NCI-H345 treated with DMSO at 0.1 percent for 48 hours (cell line): ENCODE measurements at regions not wholly inside any gene's neighbourhood (a gene's known extent, or its start where the extent isn't known, plus 50 kb on each side); places are given as distances from the start of the nearest gene placed in this dataset.
"Not testable (repeated sequence)": the region's sequence is repeated elsewhere in the genome, so short reads cannot be mapped to it uniquely, and the experiment has no call there.

Experiments
- DNase-seq: peaks from one replicate; lab custom pipeline; 2025; ENCODE audit not compliant: unreplicated experiment; lab: John Stamatoyannopoulos, UW

GRCh38 chr4:52483186-52483890, 175.8 kb downstream of the USP46 start:
- DNase-seq: no peak

GRCh38 chr4:52507774-52508173, 151.3 kb downstream of the USP46 start:
- no peak for DNase-seq

GRCh38 chr4:52510939-52511565, 148.0 kb downstream of the USP46 start:
- no peak for DNase-seq

DNA sequence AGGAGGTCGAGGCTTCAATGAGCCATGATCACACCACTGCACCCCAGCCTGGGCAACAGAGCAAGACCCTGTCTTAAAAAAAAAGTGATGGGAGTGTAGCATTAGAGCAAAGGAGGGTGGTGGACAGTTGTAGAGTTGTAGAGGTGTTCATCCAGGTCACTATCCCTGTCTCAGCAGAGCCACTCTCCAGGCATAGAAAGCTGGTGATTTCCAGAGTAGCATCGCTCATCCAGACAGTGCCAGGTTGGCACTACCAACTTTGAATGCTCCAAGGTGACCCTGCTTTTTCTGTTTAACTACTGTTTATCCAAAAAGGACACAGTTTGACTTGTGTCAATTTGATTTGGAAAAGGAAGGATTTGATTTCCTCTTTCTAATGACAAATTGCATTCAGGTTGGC, 147.3 kb downstream of the USP46 start:
- DNase-seq: no peak

DNA sequence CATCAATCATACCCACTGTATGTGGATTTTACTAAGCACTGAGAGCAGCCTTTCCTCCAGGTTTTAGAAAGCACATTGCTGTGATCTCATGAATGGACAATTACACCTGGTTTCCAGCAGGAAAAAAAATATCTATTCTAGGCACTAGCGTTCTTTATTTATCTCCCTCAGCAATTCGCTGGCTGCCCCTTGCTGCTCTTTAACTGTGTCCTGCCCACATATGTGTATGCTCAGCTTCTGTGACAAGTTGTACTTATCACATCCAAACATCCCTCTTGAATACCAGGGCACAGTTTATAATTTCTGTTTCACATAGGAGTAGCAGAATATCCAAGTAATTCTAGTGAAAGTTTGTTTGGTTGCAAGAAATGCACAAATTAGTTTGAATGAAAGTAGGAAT, 146.8 kb downstream of the USP46 start:
- no peak for DNase-seq

DNA sequence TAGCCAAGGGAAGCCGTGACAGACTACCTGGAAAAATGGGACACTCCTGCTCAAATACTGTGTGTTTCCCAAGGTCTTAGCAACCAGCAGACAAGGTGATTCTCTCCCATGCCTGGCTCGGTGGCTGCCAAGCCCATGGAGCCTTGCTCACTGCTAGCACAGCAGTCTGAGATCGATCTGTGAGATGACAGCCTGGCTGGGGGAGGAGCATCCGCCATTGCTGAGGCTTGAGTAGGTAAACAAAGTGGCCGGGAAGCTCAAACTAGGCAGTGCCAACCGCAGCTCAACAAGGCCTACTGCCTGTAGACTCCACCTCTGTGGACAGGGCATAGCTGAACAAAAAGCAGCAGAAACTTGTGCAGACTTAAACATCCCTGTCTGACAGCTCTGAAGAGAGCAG, 137.0 kb downstream of the USP46 start:
- DNase-seq: not testable (repeated sequence)

DNA sequence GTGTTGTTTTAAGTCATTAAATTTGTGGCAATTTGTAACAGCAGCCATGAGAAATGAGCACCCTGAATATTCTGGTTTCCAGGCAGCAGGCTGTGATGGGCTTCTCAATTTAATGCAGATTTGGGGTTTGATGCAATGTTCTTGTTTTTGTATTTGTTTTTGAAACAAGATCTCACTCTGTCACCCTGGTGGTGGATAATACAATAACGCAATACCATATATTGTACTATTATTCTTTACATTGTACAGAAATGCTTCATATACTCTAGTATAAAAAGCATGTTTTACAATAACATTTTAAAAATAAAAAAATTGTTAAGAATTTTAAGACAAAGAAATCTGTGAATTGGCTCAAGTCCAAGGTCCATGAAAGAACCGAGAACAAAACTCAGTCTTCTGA, 129.1 kb downstream of the USP46 start:
- no peak for DNase-seq

GRCh38 chr4:52535793-52536192, 123.3 kb downstream of the USP46 start:
- no peak for DNase-seq
